ENCODE measurements at regions not wholly inside any gene's neighbourhood (a gene's known extent, or its start where the extent isn't known, plus 50 kb on each side); places are given as distances from the start of the nearest gene placed in this dataset.

- Histone ChIP-seq H3K36me3 (ENCODE audit: insufficient read depth, low read length) (no peaks in the 10 kb centered on the region), H4K20me1 (ENCODE audit: insufficient read depth, low read depth, low read length) (no peaks in the 10 kb centered on the region), H2AFZ (ENCODE audit: low read length) (no peak overlapping the region)
Observed at GRCh38 chr12:9383585-9383984, 175.4 kb upstream of the PZP start.

GRCh38 chr12:9381619-9382018 is 173.4 kb upstream of the PZP start:
- Histone ChIP-seq H3K27ac (ENCODE audit: low read length) (no peak overlapping the region), H3K4me3 (ENCODE audit: low read length) (no peak overlapping the region), H3K9me2 (replicated peaks; ENCODE audit: insufficient read depth, low read length) (no peaks in the 10 kb centered on the region), H4K20me1 (ENCODE audit: insufficient read depth, low read depth, low read length) (no peaks in the 10 kb centered on the region), H3K27me3 (ENCODE audit: low read length) (no peaks in the 10 kb centered on the region), H3K36me3 (ENCODE audit: insufficient read depth, low read length) (no peaks in the 10 kb centered on the region), H2AFZ (ENCODE audit: low read length) (no peak overlapping the region), H3K79me2 (ENCODE audit: low read length) (no peaks in the 10 kb centered on the region), H3K4me2 (ENCODE audit: low read depth, low read length, poor library complexity, severe bottlenecking) (no peak overlapping the region), H3K9ac (ENCODE audit: low read length) (no peak overlapping the region), H3K4me1 (ENCODE audit: low read length) (no peaks in the 10 kb centered on the region), H3K9me3 (ENCODE audit: low read length) (no peaks in the 10 kb centered on the region)
- no peak for DNase-seq

More at GRCh38 chr12:9383585-9383984, 175.4 kb upstream of the PZP start:
- Histone ChIP-seq H3K4me2 (ENCODE audit: low read depth, low read length, poor library complexity, severe bottlenecking) (no peak overlapping the region), H3K27me3 (ENCODE audit: low read length) (no peaks in the 10 kb centered on the region), H3K9me2 (replicated peaks; ENCODE audit: insufficient read depth, low read length) (no peaks in the 10 kb centered on the region), H3K9me3 (ENCODE audit: low read length) (no peaks in the 10 kb centered on the region), H3K79me2 (ENCODE audit: low read length) (no peaks in the 10 kb centered on the region), H3K4me1 (ENCODE audit: low read length) (peaks cover 10% of the 10 kb centered on the region), H3K27ac (ENCODE audit: low read length) (no peak overlapping the region), H3K4me3 (ENCODE audit: low read length) (no peak overlapping the region), H3K9ac (ENCODE audit: low read length) (no peak overlapping the region)
- DNase-seq, result no peak

GRCh38 chr12:9380650-9381049 is 172.5 kb upstream of the PZP start:
- no peaks in the 10 kb centered on the region for H3K27me3 ChIP-seq (ENCODE audit: low read length)
- H3K27ac ChIP-seq (ENCODE audit: low read length), result no peak overlapping the region

GRCh38 chr12:9379023-9379742 is 171.0 kb upstream of the PZP start:
- no peaks in the 10 kb centered on the region for H3K4me1 ChIP-seq (ENCODE audit: low read length)
- H3K27ac ChIP-seq (ENCODE audit: low read length), result no peak overlapping the region
- H3K27me3 ChIP-seq (ENCODE audit: low read length), result no peaks in the 10 kb centered on the region
- no peak overlapping the region for H3K4me3 ChIP-seq (ENCODE audit: low read length)
- H3K4me2 ChIP-seq (ENCODE audit: low read depth, low read length, poor library complexity, severe bottlenecking), result no peak overlapping the region
- no peaks in the 10 kb centered on the region for H3K9me2 ChIP-seq (replicated peaks; ENCODE audit: insufficient read depth, low read length)
- H2AFZ ChIP-seq (ENCODE audit: low read length), result no peak overlapping the region
- no peaks in the 10 kb centered on the region for H4K20me1 ChIP-seq (ENCODE audit: insufficient read depth, low read depth, low read length)
- no peaks in the 10 kb centered on the region for H3K9me3 ChIP-seq (ENCODE audit: low read length)
- DNase-seq, result no peak
- H3K79me2 ChIP-seq (ENCODE audit: low read length), result no peaks in the 10 kb centered on the region
- no peaks in the 10 kb centered on the region for H3K36me3 ChIP-seq (ENCODE audit: insufficient read depth, low read length)
- H3K9ac ChIP-seq (ENCODE audit: low read length), result no peak overlapping the region

More at GRCh38 chr12:9380650-9381049, 172.5 kb upstream of the PZP start:
- Histone ChIP-seq H3K9me2 (replicated peaks; ENCODE audit: insufficient read depth, low read length) (no peaks in the 10 kb centered on the region), H3K4me3 (ENCODE audit: low read length) (no peak overlapping the region), H3K9me3 (ENCODE audit: low read length) (no peaks in the 10 kb centered on the region), H3K36me3 (ENCODE audit: insufficient read depth, low read length) (no peaks in the 10 kb centered on the region), H3K4me2 (ENCODE audit: low read depth, low read length, poor library complexity, severe bottlenecking) (no peak overlapping the region), H4K20me1 (ENCODE audit: insufficient read depth, low read depth, low read length) (no peaks in the 10 kb centered on the region), H3K4me1 (ENCODE audit: low read length) (no peaks in the 10 kb centered on the region), H2AFZ (ENCODE audit: low read length) (no peak overlapping the region), H3K9ac (ENCODE audit: low read length) (no peak overlapping the region), H3K79me2 (ENCODE audit: low read length) (no peaks in the 10 kb centered on the region)
- no peak for DNase-seq

- Histone ChIP-seq H3K4me2 (ENCODE audit: low read depth, low read length, poor library complexity, severe bottlenecking) (no peak overlapping the region), H3K4me3 (ENCODE audit: low read length) (no peak overlapping the region), H3K4me1 (ENCODE audit: low read length) (no peaks in the 10 kb centered on the region), H2AFZ (ENCODE audit: low read length) (no peak overlapping the region), H4K20me1 (ENCODE audit: insufficient read depth, low read depth, low read length) (no peaks in the 10 kb centered on the region), H3K36me3 (ENCODE audit: insufficient read depth, low read length) (no peaks in the 10 kb centered on the region), H3K79me2 (ENCODE audit: low read length) (no peaks in the 10 kb centered on the region), H3K9me2 (replicated peaks; ENCODE audit: insufficient read depth, low read length) (no peaks in the 10 kb centered on the region), H3K27ac (ENCODE audit: low read length) (no peak overlapping the region), H3K9ac (ENCODE audit: low read length) (no peak overlapping the region), H3K9me3 (ENCODE audit: low read length) (no peaks in the 10 kb centered on the region), H3K27me3 (ENCODE audit: low read length) (no peaks in the 10 kb centered on the region)
- DNase-seq, result no peak
Observed at GRCh38 chr12:9378430-9378835, 170.2 kb upstream of the PZP start.

- Histone ChIP-seq H3K9me3 (ENCODE audit: low read length) (no peaks in the 10 kb centered on the region), H2AFZ (ENCODE audit: low read length) (no peak overlapping the region), H3K9ac (ENCODE audit: low read length) (no peak overlapping the region)
Observed at GRCh38 chr12:9372202-9372601, 164.0 kb upstream of the PZP start.

GRCh38 chr12:9367828-9368227 is 159.6 kb upstream of the PZP start:
- Histone ChIP-seq H3K4me1 (ENCODE audit: low read length) (peaks cover 19% of the 10 kb centered on the region), H3K27me3 (ENCODE audit: low read length) (no peaks in the 10 kb centered on the region), H3K9ac (ENCODE audit: low read length) (no peak overlapping the region), H3K36me3 (ENCODE audit: insufficient read depth, low read length) (no peaks in the 10 kb centered on the region), H3K79me2 (ENCODE audit: low read length) (no peaks in the 10 kb centered on the region), H3K27ac (ENCODE audit: low read length) (no peak overlapping the region), H3K9me2 (replicated peaks; ENCODE audit: insufficient read depth, low read length) (no peaks in the 10 kb centered on the region), H2AFZ (ENCODE audit: low read length) (no peak overlapping the region), H4K20me1 (ENCODE audit: insufficient read depth, low read depth, low read length) (no peaks in the 10 kb centered on the region), H3K9me3 (ENCODE audit: low read length) (no peaks in the 10 kb centered on the region), H3K4me3 (ENCODE audit: low read length) (no peak overlapping the region), H3K4me2 (ENCODE audit: low read depth, low read length, poor library complexity, severe bottlenecking) (no peak overlapping the region)
- no peak for DNase-seq

More at GRCh38 chr12:9372202-9372601, 164.0 kb upstream of the PZP start:
- no peak overlapping the region for H3K4me3 ChIP-seq (ENCODE audit: low read length)
- H3K27ac ChIP-seq (ENCODE audit: low read length), result no peak overlapping the region
- H3K27me3 ChIP-seq (ENCODE audit: low read length), result no peaks in the 10 kb centered on the region
- no peaks in the 10 kb centered on the region for H3K4me1 ChIP-seq (ENCODE audit: low read length)
- H3K36me3 ChIP-seq (ENCODE audit: insufficient read depth, low read length), result no peaks in the 10 kb centered on the region
- H3K4me2 ChIP-seq (ENCODE audit: low read depth, low read length, poor library complexity, severe bottlenecking), result no peak overlapping the region
- no peaks in the 10 kb centered on the region for H3K9me2 ChIP-seq (replicated peaks; ENCODE audit: insufficient read depth, low read length)
- no peak for DNase-seq
- no peaks in the 10 kb centered on the region for H4K20me1 ChIP-seq (ENCODE audit: insufficient read depth, low read depth, low read length)
- no peaks in the 10 kb centered on the region for H3K79me2 ChIP-seq (ENCODE audit: low read length)

GRCh38 chr12:9367201-9367600 is 159.0 kb upstream of the PZP start:
- DNase-seq, result no peak
- Histone ChIP-seq H3K79me2 (ENCODE audit: low read length) (no peaks in the 10 kb centered on the region), H3K4me2 (ENCODE audit: low read depth, low read length, poor library complexity, severe bottlenecking) (no peak overlapping the region), H3K4me3 (ENCODE audit: low read length) (no peak overlapping the region), H3K9me3 (ENCODE audit: low read length) (no peaks in the 10 kb centered on the region), H2AFZ (ENCODE audit: low read length) (no peak overlapping the region), H3K9me2 (replicated peaks; ENCODE audit: insufficient read depth, low read length) (no peaks in the 10 kb centered on the region), H3K27ac (ENCODE audit: low read length) (no peak overlapping the region), H3K36me3 (ENCODE audit: insufficient read depth, low read length) (no peaks in the 10 kb centered on the region), H3K9ac (ENCODE audit: low read length) (no peak overlapping the region), H4K20me1 (ENCODE audit: insufficient read depth, low read depth, low read length) (no peaks in the 10 kb centered on the region), H3K4me1 (ENCODE audit: low read length) (peaks cover 19% of the 10 kb centered on the region), H3K27me3 (ENCODE audit: low read length) (no peaks in the 10 kb centered on the region)

Data from Karpas-422 (cell line).